ENCODE measurements at regions not wholly inside any gene's neighbourhood (a gene's known extent, or its start where the extent isn't known, plus 50 kb on each side); places are given as distances from the start of the nearest gene placed in this dataset.

DNA sequence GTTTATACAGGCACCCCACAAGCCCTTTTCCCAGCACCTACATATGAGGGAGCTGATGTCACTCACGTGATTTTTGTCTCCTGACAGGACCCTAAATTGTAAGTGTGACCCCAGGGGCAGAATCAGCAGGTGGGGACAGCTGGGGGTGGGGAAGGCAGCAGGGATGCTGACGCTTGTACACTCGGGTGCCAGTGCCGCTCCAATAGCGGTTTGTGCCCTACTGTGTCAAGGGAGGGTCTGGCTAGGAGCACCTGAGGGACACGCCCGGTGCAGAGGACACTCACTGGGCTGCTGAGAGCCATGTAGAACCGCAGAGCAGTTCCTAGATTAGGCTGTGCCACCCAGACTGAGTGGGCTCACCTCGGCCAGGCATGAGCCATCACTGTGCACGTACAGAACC lies 81.3 kb downstream of the SCGB2B2 start:
- H3K4me3 ChIP-seq (ENCODE audit: low read length in 3 of 3), result no peak overlapping the region
- H3K9me3 ChIP-seq (ENCODE audit: control insufficient read depth in 3 of 3, low read length in 3 of 3), result no peaks in the 10 kb centered on the region
- no peaks in the 10 kb centered on the region for H3K36me3 ChIP-seq (ENCODE audit: control insufficient read depth in 3 of 3, insufficient read depth in 3 of 3, low read length in 3 of 3)
- H3K4me1 ChIP-seq (ENCODE audit: control insufficient read depth in 3 of 3, insufficient read depth in 3 of 3, low read length in 3 of 3), result peaks cover 16 to 32% (median 29%) of the 10 kb centered on the region in 3 donors
- no peak overlapping the region for H3K27ac ChIP-seq (ENCODE audit: low read depth, low read length)
- no peaks in the 10 kb centered on the region for H3K27me3 ChIP-seq (ENCODE audit: control insufficient read depth in 3 of 3, insufficient read depth in 3 of 3, low read length in 3 of 3)
- peak overlapping the region in 1 of 3 donors; percentile 16 for H3K9ac ChIP-seq (ENCODE audit: low read depth in 1 of 3, low read length in 3 of 3)

- Histone ChIP-seq H3K4me1 (ENCODE audit: control insufficient read depth in 3 of 3, insufficient read depth in 3 of 3, low read length in 3 of 3) (peaks cover 15 to 17% (median 16%) of the 10 kb centered on the region in 3 donors), H3K9ac (ENCODE audit: low read depth in 1 of 3, low read length in 3 of 3) (no peak overlapping the region), H3K36me3 (ENCODE audit: control insufficient read depth in 3 of 3, insufficient read depth in 3 of 3, low read length in 3 of 3) (no peaks in the 10 kb centered on the region), H3K4me3 (ENCODE audit: low read length in 3 of 3) (no peak overlapping the region), H3K27me3 (ENCODE audit: control insufficient read depth in 3 of 3, insufficient read depth in 3 of 3, low read length in 3 of 3) (no peaks in the 10 kb centered on the region), H3K27ac (ENCODE audit: low read depth, low read length) (no peak overlapping the region), H3K9me3 (ENCODE audit: control insufficient read depth in 3 of 3, low read length in 3 of 3) (no peaks in the 10 kb centered on the region)
Observed at GRCh38 chr19:34590228-34590627, 86.7 kb downstream of the SCGB2B2 start.

GRCh38 chr19:34589730-34590129 lies 87.2 kb downstream of the SCGB2B2 start:
- Histone ChIP-seq H3K27me3 (ENCODE audit: control insufficient read depth in 3 of 3, insufficient read depth in 3 of 3, low read length in 3 of 3) (no peaks in the 10 kb centered on the region), H3K4me3 (ENCODE audit: low read length in 3 of 3) (no peak overlapping the region), H3K27ac (ENCODE audit: low read depth, low read length) (no peak overlapping the region), H3K9ac (ENCODE audit: low read depth in 1 of 3, low read length in 3 of 3) (no peak overlapping the region), H3K9me3 (ENCODE audit: control insufficient read depth in 3 of 3, low read length in 3 of 3) (no peaks in the 10 kb centered on the region), H3K36me3 (ENCODE audit: control insufficient read depth in 3 of 3, insufficient read depth in 3 of 3, low read length in 3 of 3) (no peaks in the 10 kb centered on the region), H3K4me1 (ENCODE audit: control insufficient read depth in 3 of 3, insufficient read depth in 3 of 3, low read length in 3 of 3) (peaks cover 10 to 12% (median 11%) of the 10 kb centered on the region in 3 donors)

DNA sequence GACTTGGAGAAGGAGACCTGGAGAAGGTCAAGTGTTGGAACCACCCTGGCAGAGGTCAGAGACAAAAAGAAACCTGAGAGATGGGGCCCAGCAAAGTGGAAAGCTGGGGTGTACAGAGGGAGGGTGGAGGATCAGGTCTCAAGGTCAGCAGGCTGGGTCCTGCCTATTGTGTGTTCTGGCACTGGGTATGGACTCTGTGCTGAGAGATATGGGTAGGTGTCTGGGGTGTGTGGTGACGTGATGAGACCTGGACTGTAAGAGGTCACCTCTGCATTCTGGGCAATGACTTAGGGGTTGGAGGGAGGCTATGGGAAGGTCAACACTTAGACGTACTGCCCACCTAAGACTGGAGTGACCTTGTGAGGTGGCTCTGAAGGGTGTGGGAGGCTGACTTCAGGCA lies 88.1 kb downstream of the SCGB2B2 start:
- Histone ChIP-seq H3K27me3 (ENCODE audit: control insufficient read depth in 3 of 3, insufficient read depth in 3 of 3, low read length in 3 of 3) (no peaks in the 10 kb centered on the region), H3K36me3 (ENCODE audit: control insufficient read depth in 3 of 3, insufficient read depth in 3 of 3, low read length in 3 of 3) (no peaks in the 10 kb centered on the region), H3K27ac (ENCODE audit: low read depth, low read length) (no peak overlapping the region), H3K4me1 (ENCODE audit: control insufficient read depth in 3 of 3, insufficient read depth in 3 of 3, low read length in 3 of 3) (peaks cover under 1 to 3% (median 2%) of the 10 kb centered on the region in 3 donors), H3K9me3 (ENCODE audit: control insufficient read depth in 3 of 3, low read length in 3 of 3) (no peaks in the 10 kb centered on the region), H3K4me3 (ENCODE audit: low read length in 3 of 3) (no peak overlapping the region), H3K9ac (ENCODE audit: low read depth in 1 of 3, low read length in 3 of 3) (no peak overlapping the region)

- no peaks in the 10 kb centered on the region for H3K9me3 ChIP-seq (ENCODE audit: control insufficient read depth in 3 of 3, low read length in 3 of 3)
- no peak overlapping the region for H3K9ac ChIP-seq (ENCODE audit: low read depth in 1 of 3, low read length in 3 of 3)
- no peak overlapping the region for H3K27ac ChIP-seq (ENCODE audit: low read depth, low read length)
- H3K27me3 ChIP-seq (ENCODE audit: control insufficient read depth in 3 of 3, insufficient read depth in 3 of 3, low read length in 3 of 3), result no peaks in the 10 kb centered on the region
- no peaks in the 10 kb centered on the region for H3K36me3 ChIP-seq (ENCODE audit: control insufficient read depth in 3 of 3, insufficient read depth in 3 of 3, low read length in 3 of 3)
- H3K4me3 ChIP-seq (ENCODE audit: low read length in 3 of 3), result no peak overlapping the region
- no peaks in the 10 kb centered on the region for H3K4me1 ChIP-seq (ENCODE audit: control insufficient read depth in 3 of 3, insufficient read depth in 3 of 3, low read length in 3 of 3)
Observed at GRCh38 chr19:34588249-34588648, 88.7 kb downstream of the SCGB2B2 start.

GRCh38 chr19:34580408-34580807 lies 96.6 kb downstream of the SCGB2B2 start:
- Histone ChIP-seq H3K4me1 (ENCODE audit: control insufficient read depth in 3 of 3, insufficient read depth in 3 of 3, low read length in 3 of 3) (peaks cover 0 to 2% (median 0%) of the 10 kb centered on the region in 3 donors), H3K27ac (ENCODE audit: low read depth, low read length) (no peak overlapping the region), H3K4me3 (ENCODE audit: low read length in 3 of 3) (no peak overlapping the region), H3K27me3 (ENCODE audit: control insufficient read depth in 3 of 3, insufficient read depth in 3 of 3, low read length in 3 of 3) (peaks cover 0 to 18% (median 3%) of the 10 kb centered on the region in 3 donors), H3K9me3 (ENCODE audit: control insufficient read depth in 3 of 3, low read length in 3 of 3) (no peaks in the 10 kb centered on the region), H3K9ac (ENCODE audit: low read depth in 1 of 3, low read length in 3 of 3) (no peak overlapping the region), H3K36me3 (ENCODE audit: control insufficient read depth in 3 of 3, insufficient read depth in 3 of 3, low read length in 3 of 3) (no peaks in the 10 kb centered on the region)

DNA sequence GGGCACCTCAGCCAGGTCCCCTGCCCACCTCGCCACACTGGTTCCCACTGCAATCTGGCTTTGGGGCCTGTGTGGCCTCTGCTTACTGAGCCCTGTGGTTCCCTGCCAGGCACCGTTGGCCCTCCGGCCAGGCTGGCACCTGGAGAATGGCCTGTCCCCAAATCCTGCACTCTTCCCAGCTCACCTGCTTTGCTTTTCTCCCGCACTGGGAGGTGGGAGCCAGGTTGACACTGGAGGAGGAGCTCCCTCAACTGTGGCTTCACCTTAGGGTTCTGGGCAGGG lies 97.0 kb downstream of the SCGB2B2 start:
- H3K27ac ChIP-seq (ENCODE audit: low read depth, low read length), result no peak overlapping the region
- H3K9me3 ChIP-seq (ENCODE audit: control insufficient read depth in 3 of 3, low read length in 3 of 3), result no peaks in the 10 kb centered on the region
- H3K9ac ChIP-seq (ENCODE audit: low read depth in 1 of 3, low read length in 3 of 3), result no peak overlapping the region
- peaks cover 0 to 18% (median 3%) of the 10 kb centered on the region in 3 donors for H3K27me3 ChIP-seq (ENCODE audit: control insufficient read depth in 3 of 3, insufficient read depth in 3 of 3, low read length in 3 of 3)
- H3K36me3 ChIP-seq (ENCODE audit: control insufficient read depth in 3 of 3, insufficient read depth in 3 of 3, low read length in 3 of 3), result no peaks in the 10 kb centered on the region
- H3K4me1 ChIP-seq (ENCODE audit: control insufficient read depth in 3 of 3, insufficient read depth in 3 of 3, low read length in 3 of 3), result peaks cover 0 to 2% (median 0%) of the 10 kb centered on the region in 3 donors
- H3K4me3 ChIP-seq (ENCODE audit: low read length in 3 of 3), result no peak overlapping the region

DNA sequence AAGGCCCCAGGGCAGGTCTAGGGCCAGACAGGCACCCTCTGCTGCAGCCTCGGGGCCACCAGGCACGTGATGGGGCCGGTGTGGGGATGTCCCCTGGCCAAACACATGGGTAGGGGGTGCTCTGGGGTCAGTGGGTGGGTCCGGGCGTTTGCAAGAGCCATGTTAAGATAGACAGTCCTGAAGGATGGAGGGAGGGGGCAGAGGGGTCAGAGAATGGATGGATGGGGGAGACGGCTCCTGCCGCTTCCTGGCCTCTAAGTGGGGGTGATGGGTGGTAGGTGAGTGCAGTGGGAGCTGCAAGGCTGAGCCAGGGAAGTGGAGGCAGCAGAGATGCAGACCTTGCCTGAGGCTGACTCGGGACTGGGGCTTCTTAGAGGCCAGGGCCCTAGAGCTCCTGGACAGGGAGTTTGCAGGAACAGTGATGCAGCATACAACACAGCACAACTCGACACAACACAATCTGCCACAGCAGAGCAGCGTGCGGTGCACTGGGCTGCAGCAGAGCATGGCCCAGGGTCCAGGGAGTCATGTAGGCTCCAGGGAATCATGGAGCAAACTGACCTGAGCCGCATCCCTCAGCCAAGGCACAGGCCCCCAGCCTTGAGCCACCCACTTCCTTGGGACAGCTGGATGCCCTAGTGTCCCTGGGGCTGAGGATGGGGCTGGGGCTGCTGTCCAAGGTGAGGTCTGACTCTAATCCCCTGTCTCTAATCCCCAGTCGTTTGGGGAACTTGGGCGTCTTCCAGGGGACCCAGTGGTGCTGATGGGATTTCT lies 97.5 kb downstream of the SCGB2B2 start:
- no peak overlapping the region for H3K9ac ChIP-seq (ENCODE audit: low read depth in 1 of 3, low read length in 3 of 3)
- no peak overlapping the region for H3K27ac ChIP-seq (ENCODE audit: low read depth, low read length)
- H3K4me3 ChIP-seq (ENCODE audit: low read length in 3 of 3), result no peak overlapping the region
- no peaks in the 10 kb centered on the region for H3K9me3 ChIP-seq (ENCODE audit: control insufficient read depth in 3 of 3, low read length in 3 of 3)
- H3K36me3 ChIP-seq (ENCODE audit: control insufficient read depth in 3 of 3, insufficient read depth in 3 of 3, low read length in 3 of 3), result no peaks in the 10 kb centered on the region
- H3K27me3 ChIP-seq (ENCODE audit: control insufficient read depth in 3 of 3, insufficient read depth in 3 of 3, low read length in 3 of 3), result peaks cover 0 to 18% (median 3%) of the 10 kb centered on the region in 3 donors
- H3K4me1 ChIP-seq (ENCODE audit: control insufficient read depth in 3 of 3, insufficient read depth in 3 of 3, low read length in 3 of 3), result peaks cover 0 to 2% (median 0%) of the 10 kb centered on the region in 3 donors

DNA sequence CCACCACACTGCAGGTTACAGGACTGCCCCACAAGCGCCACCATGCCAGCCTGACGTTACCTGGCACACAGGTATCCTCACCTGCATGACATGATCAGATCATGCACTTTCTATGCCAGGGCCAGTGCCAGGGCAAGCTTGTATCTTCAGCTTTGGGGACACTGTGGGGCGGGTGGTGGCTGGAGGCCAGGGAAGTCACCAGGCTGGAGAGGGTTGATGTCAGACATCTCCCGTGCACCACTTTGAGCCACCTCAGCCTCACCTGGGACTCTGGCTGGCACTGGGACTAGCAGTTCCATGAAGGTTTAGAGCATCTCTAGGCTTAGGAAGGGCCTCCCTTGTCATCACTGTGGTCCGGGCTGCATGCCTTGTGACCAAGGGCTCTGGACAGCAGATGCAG lies 97.2 kb downstream of the WTIP start:
- H3K9ac ChIP-seq (ENCODE audit: low read depth in 1 of 3, low read length in 3 of 3), result no peak overlapping the region
- H3K27ac ChIP-seq (ENCODE audit: low read depth, low read length), result no peak overlapping the region
- peaks cover 0 to 2% (median 0%) of the 10 kb centered on the region in 3 donors for H3K4me1 ChIP-seq (ENCODE audit: control insufficient read depth in 3 of 3, insufficient read depth in 3 of 3, low read length in 3 of 3)
- no peak overlapping the region for H3K4me3 ChIP-seq (ENCODE audit: low read length in 3 of 3)
- no peaks in the 10 kb centered on the region for H3K36me3 ChIP-seq (ENCODE audit: control insufficient read depth in 3 of 3, insufficient read depth in 3 of 3, low read length in 3 of 3)
- peaks cover 0 to 18% (median 3%) of the 10 kb centered on the region in 3 donors for H3K27me3 ChIP-seq (ENCODE audit: control insufficient read depth in 3 of 3, insufficient read depth in 3 of 3, low read length in 3 of 3)
- no peaks in the 10 kb centered on the region for H3K9me3 ChIP-seq (ENCODE audit: control insufficient read depth in 3 of 3, low read length in 3 of 3)

GRCh38 chr19:34578173-34578572 lies 96.6 kb downstream of the WTIP start:
- Histone ChIP-seq H3K4me1 (ENCODE audit: control insufficient read depth in 3 of 3, insufficient read depth in 3 of 3, low read length in 3 of 3) (peaks cover 0 to 2% (median 0%) of the 10 kb centered on the region in 3 donors), H3K4me3 (ENCODE audit: low read length in 3 of 3) (no peak overlapping the region), H3K36me3 (ENCODE audit: control insufficient read depth in 3 of 3, insufficient read depth in 3 of 3, low read length in 3 of 3) (no peaks in the 10 kb centered on the region), H3K27me3 (ENCODE audit: control insufficient read depth in 3 of 3, insufficient read depth in 3 of 3, low read length in 3 of 3) (peaks cover 0 to 18% (median 3%) of the 10 kb centered on the region in 3 donors), H3K9me3 (ENCODE audit: control insufficient read depth in 3 of 3, low read length in 3 of 3) (no peaks in the 10 kb centered on the region), H3K27ac (ENCODE audit: low read depth, low read length) (no peak overlapping the region), H3K9ac (ENCODE audit: low read depth in 1 of 3, low read length in 3 of 3) (no peak overlapping the region)
